HepG2 (cell line): ENCODE measurements at regions not wholly inside any gene's neighbourhood (a gene's known extent, or its start where the extent isn't known, plus 50 kb on each side); places are given as distances from the start of the nearest gene placed in this dataset.

Experiments used
- POLR2A ChIP-seq, 2 experiments: IDR thresholded peaks; 2 replicates each; pipeline ENCODE4 v1.6.1; 2011; ENCODE audit warnings: low read depth in 2 of 2, low read length in 2 of 2, mild to moderate bottlenecking in 1 of 2, moderate library complexity in 1 of 2; ENCODE audit not compliant: insufficient read depth in 1 of 2
- ZFP36 ChIP-seq: fragments of 150-350 bp; IDR thresholded peaks from 2 replicates; pipeline ENCODE4 v1.6.1; 2018; ENCODE audit warnings: borderline replicate concordance, low read length, low read depth; ENCODE audit not compliant: partially characterized antibody
- ZNF121 ChIP-seq: sonication (generic); formaldehyde crosslinking; IDR thresholded peaks from 2 replicates; pipeline ENCODE4 v1.5.0; 2020; ENCODE audit warnings: mild to moderate bottlenecking, missing genetic modification reagents
- ZNF335 ChIP-seq: sonication (generic); formaldehyde crosslinking; IDR thresholded peaks from 2 replicates; pipeline ENCODE4 v1.4.0; 2020; ENCODE audit warnings: missing genetic modification reagents
- ZNF446 ChIP-seq: sonication (generic); formaldehyde crosslinking; IDR thresholded peaks from 2 replicates; pipeline ENCODE4 v1.5.0; 2020; ENCODE audit warnings: mild to moderate bottlenecking, missing genetic modification reagents
- TF ChIP-seq, protein P1 (sequence below): sonication (generic); formaldehyde crosslinking; IDR thresholded peaks from 2 replicates; pipeline ENCODE4 v1.8.1; 2023; ENCODE audit warnings: missing genetic modification reagents, inconsistent platforms, borderline replicate concordance
- TF ChIP-seq, protein P2 (sequence below): sonication (generic); formaldehyde crosslinking; IDR thresholded peaks from 2 replicates; pipeline ENCODE4 v1.5.0; 2020; ENCODE audit warnings: mild to moderate bottlenecking, missing genetic modification reagents, moderate library complexity
- TF ChIP-seq, protein P3 (sequence below): sonication (generic); formaldehyde crosslinking; IDR thresholded peaks from 2 replicates; pipeline ENCODE4 v1.4.0; 2020; ENCODE audit warnings: missing genetic modification reagents, mild to moderate bottlenecking, borderline replicate concordance

DNA sequence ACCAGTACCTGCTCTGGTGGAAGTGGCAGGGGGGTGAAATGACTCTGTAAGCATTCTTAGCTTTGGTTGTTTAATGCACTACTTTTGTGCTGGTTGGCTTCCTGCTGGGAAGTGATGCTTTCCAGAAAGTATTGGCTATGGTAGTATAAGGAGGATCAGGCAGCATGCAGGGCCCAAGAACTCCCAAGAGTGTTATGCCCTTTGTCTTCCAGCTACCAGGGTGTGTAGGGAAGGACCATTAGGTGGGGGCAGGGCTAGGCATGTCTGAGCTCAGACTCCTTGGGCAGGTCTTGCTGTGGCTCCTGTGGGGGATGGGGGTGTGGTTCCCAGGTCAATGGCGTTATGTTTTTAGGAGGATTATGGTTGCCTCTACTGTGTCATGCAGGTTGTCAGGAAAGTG, 135.8 kb upstream of the TRPC7 start:
- TF ChIP-seq, protein P1, sequence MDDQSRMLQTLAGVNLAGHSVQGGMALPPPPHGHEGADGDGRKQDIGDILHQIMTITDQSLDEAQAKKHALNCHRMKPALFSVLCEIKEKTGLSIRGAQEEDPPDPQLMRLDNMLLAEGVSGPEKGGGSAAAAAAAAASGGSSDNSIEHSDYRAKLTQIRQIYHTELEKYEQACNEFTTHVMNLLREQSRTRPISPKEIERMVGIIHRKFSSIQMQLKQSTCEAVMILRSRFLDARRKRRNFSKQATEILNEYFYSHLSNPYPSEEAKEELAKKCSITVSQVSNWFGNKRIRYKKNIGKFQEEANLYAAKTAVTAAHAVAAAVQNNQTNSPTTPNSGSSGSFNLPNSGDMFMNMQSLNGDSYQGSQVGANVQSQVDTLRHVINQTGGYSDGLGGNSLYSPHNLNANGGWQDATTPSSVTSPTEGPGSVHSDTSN (CRISPR knock-in tag): no peak
- TF ChIP-seq, protein P2, sequence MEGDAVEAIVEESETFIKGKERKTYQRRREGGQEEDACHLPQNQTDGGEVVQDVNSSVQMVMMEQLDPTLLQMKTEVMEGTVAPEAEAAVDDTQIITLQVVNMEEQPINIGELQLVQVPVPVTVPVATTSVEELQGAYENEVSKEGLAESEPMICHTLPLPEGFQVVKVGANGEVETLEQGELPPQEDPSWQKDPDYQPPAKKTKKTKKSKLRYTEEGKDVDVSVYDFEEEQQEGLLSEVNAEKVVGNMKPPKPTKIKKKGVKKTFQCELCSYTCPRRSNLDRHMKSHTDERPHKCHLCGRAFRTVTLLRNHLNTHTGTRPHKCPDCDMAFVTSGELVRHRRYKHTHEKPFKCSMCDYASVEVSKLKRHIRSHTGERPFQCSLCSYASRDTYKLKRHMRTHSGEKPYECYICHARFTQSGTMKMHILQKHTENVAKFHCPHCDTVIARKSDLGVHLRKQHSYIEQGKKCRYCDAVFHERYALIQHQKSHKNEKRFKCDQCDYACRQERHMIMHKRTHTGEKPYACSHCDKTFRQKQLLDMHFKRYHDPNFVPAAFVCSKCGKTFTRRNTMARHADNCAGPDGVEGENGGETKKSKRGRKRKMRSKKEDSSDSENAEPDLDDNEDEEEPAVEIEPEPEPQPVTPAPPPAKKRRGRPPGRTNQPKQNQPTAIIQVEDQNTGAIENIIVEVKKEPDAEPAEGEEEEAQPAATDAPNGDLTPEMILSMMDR: no peak
- TF ChIP-seq ZNF446 (CRISPR knock-in tag): no peak
- no peak for TF ChIP-seq ZFP36
- TF ChIP-seq, protein P3, sequence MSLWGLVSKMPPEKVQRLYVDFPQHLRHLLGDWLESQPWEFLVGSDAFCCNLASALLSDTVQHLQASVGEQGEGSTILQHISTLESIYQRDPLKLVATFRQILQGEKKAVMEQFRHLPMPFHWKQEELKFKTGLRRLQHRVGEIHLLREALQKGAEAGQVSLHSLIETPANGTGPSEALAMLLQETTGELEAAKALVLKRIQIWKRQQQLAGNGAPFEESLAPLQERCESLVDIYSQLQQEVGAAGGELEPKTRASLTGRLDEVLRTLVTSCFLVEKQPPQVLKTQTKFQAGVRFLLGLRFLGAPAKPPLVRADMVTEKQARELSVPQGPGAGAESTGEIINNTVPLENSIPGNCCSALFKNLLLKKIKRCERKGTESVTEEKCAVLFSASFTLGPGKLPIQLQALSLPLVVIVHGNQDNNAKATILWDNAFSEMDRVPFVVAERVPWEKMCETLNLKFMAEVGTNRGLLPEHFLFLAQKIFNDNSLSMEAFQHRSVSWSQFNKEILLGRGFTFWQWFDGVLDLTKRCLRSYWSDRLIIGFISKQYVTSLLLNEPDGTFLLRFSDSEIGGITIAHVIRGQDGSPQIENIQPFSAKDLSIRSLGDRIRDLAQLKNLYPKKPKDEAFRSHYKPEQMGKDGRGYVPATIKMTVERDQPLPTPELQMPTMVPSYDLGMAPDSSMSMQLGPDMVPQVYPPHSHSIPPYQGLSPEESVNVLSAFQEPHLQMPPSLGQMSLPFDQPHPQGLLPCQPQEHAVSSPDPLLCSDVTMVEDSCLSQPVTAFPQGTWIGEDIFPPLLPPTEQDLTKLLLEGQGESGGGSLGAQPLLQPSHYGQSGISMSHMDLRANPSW (CRISPR knock-in tag): no peak
- TF ChIP-seq POLR2A (IDR thresholded peaks at IDR 0.05; ENCODE audit: insufficient read depth in 1 of 2, low read depth in 2 of 2, low read length in 2 of 2): no peak
- TF ChIP-seq ZNF335 (CRISPR knock-in tag): no peak
- TF ChIP-seq ZNF121 (CRISPR knock-in tag): no peak
